ENCODE measurements at regions not wholly inside any gene's neighbourhood (a gene's known extent, or its start where the extent isn't known, plus 50 kb on each side); places are given as distances from the start of the nearest gene placed in this dataset.

GRCh38 chr4:100061835-100062234 lies 111.8 kb upstream of the H2AZ1 start:
- Histone ChIP-seq H3K9me3 (no peaks in the 10 kb centered on the region), H3K4me3 (no peak overlapping the region), H3K4me1 (no peaks in the 10 kb centered on the region), H3K27ac (replicated peaks in 1 of 4) (no peak overlapping the region), H3K36me3 (no peaks in the 10 kb centered on the region), H3K27me3 (no peaks in the 10 kb centered on the region)
- intact Hi-C loops (cut with DNase I), result no loop called here
- 62% methylated on average over 2 of the region's 2 CpGs for WGBS
- no peak for DNase-seq (ENCODE audit: extremely low spot score)
- no peak for TF ChIP-seq POLR2A (IDR thresholded peaks at IDR 0.05; ENCODE audit: low read depth)
- no peak for TF ChIP-seq POLR2AphosphoS5 (IDR thresholded peaks at IDR 0.05)
- no peak for TF ChIP-seq CTCF (IDR thresholded peaks at IDR 0.05)
- TF ChIP-seq EP300 (IDR thresholded peaks at IDR 0.05), result no peak

GRCh38 chr4:100060765-100061416 lies 110.8 kb upstream of the H2AZ1 start:
- no peak overlapping the region for H3K4me3 ChIP-seq
- H3K27ac ChIP-seq (replicated peaks in 1 of 4), result no peak overlapping the region
- TF ChIP-seq POLR2A (IDR thresholded peaks at IDR 0.05; ENCODE audit: low read depth) (no peak), EP300 (IDR thresholded peaks at IDR 0.05) (no peak), POLR2AphosphoS5 (IDR thresholded peaks at IDR 0.05) (no peak), CTCF (IDR thresholded peaks at IDR 0.05) (no peak)
- no peaks in the 10 kb centered on the region for H3K36me3 ChIP-seq
- H3K9me3 ChIP-seq, result no peaks in the 10 kb centered on the region
- WGBS, result 95% methylated on average over 5 of the region's 5 CpGs
- DNase-seq (ENCODE audit: extremely low spot score), result no peak
- no peaks in the 10 kb centered on the region for H3K4me1 ChIP-seq
- intact Hi-C loops (cut with DNase I), result no loop called here
- no peaks in the 10 kb centered on the region for H3K27me3 ChIP-seq

- TF ChIP-seq CTCF (IDR thresholded peaks at IDR 0.05), result no peak
- TF ChIP-seq POLR2AphosphoS5 (IDR thresholded peaks at IDR 0.05), result no peak
- TF ChIP-seq EP300 (IDR thresholded peaks at IDR 0.05), result no peak
- TF ChIP-seq POLR2A (IDR thresholded peaks at IDR 0.05; ENCODE audit: low read depth), result no peak
- Histone ChIP-seq H3K4me1 (no peaks in the 10 kb centered on the region), H3K27ac (replicated peaks in 1 of 4) (no peak overlapping the region), H3K36me3 (no peaks in the 10 kb centered on the region), H3K27me3 (no peaks in the 10 kb centered on the region), H3K4me3 (no peak overlapping the region), H3K9me3 (no peaks in the 10 kb centered on the region)
- DNase-seq (ENCODE audit: extremely low spot score), result no peak
- intact Hi-C loops (cut with DNase I), result no loop called here
- WGBS, result 96% methylated on average over 8 of the region's 8 CpGs
These were observed 109.4 kb upstream of the H2AZ1 start for GRCh38 chr4:100059467-100059866.

- intact Hi-C loops (cut with DNase I), result no loop called here
- H3K27me3 ChIP-seq, result no peaks in the 10 kb centered on the region
- TF ChIP-seq EP300 (IDR thresholded peaks at IDR 0.05) (no peak), CTCF (IDR thresholded peaks at IDR 0.05) (no peak), POLR2A (IDR thresholded peaks at IDR 0.05; ENCODE audit: low read depth) (no peak), POLR2AphosphoS5 (IDR thresholded peaks at IDR 0.05) (no peak)
- no peak for DNase-seq (ENCODE audit: extremely low spot score)
- no peaks in the 10 kb centered on the region for H3K9me3 ChIP-seq
- WGBS, result 82% methylated on average over 3 of the region's 3 CpGs
- no peaks in the 10 kb centered on the region for H3K36me3 ChIP-seq
- no peak overlapping the region for H3K27ac ChIP-seq (replicated peaks in 1 of 4)
- H3K4me3 ChIP-seq, result no peak overlapping the region
- H3K4me1 ChIP-seq, result no peaks in the 10 kb centered on the region
These were observed 106.6 kb upstream of the H2AZ1 start for GRCh38 chr4:100056701-100057100.

- TF ChIP-seq POLR2AphosphoS5 (IDR thresholded peaks at IDR 0.05), result no peak
- TF ChIP-seq EP300 (IDR thresholded peaks at IDR 0.05), result no peak
- no peak for TF ChIP-seq CTCF (IDR thresholded peaks at IDR 0.05)
- intact Hi-C loops (cut with DNase I), result no loop called here
- no peak for DNase-seq (ENCODE audit: extremely low spot score)
- H3K9me3 ChIP-seq, result no peaks in the 10 kb centered on the region
- no peaks in the 10 kb centered on the region for H3K27me3 ChIP-seq
- no peak overlapping the region for H3K4me3 ChIP-seq
- H3K36me3 ChIP-seq, result no peaks in the 10 kb centered on the region
- H3K27ac ChIP-seq (replicated peaks in 1 of 4), result no peak overlapping the region
- H3K4me1 ChIP-seq, result no peaks in the 10 kb centered on the region
- WGBS, result 88% methylated on average over 3 of the region's 3 CpGs
These were observed 104.0 kb upstream of the H2AZ1 start for GRCh38 chr4:100054071-100054470.
